GM10266 (cell line): ENCODE measurements at regions not wholly inside any gene's neighbourhood (a gene's known extent, or its start where the extent isn't known, plus 50 kb on each side); places are given as distances from the start of the nearest gene placed in this dataset.

Experiments used
- DNase-seq: peaks from one replicate; pipeline ENCODE4 v3.0.0; 2012; ENCODE audit errors: extremely low spot score
- TF ChIP-seq, protein P1 (sequence below): IDR thresholded peaks from 2 replicates; pipeline ENCODE4 v1.5.1; 2012; ENCODE audit warnings: mild to moderate bottlenecking, low read depth; ENCODE audit not compliant: control insufficient read depth, insufficient read depth; ENCODE audit errors: missing control alignments

- TF ChIP-seq, protein P1, sequence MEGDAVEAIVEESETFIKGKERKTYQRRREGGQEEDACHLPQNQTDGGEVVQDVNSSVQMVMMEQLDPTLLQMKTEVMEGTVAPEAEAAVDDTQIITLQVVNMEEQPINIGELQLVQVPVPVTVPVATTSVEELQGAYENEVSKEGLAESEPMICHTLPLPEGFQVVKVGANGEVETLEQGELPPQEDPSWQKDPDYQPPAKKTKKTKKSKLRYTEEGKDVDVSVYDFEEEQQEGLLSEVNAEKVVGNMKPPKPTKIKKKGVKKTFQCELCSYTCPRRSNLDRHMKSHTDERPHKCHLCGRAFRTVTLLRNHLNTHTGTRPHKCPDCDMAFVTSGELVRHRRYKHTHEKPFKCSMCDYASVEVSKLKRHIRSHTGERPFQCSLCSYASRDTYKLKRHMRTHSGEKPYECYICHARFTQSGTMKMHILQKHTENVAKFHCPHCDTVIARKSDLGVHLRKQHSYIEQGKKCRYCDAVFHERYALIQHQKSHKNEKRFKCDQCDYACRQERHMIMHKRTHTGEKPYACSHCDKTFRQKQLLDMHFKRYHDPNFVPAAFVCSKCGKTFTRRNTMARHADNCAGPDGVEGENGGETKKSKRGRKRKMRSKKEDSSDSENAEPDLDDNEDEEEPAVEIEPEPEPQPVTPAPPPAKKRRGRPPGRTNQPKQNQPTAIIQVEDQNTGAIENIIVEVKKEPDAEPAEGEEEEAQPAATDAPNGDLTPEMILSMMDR, result no peak
- DNase-seq, result no peak
These were observed 256.9 kb downstream of the GPATCH2 start for GRCh38 chr1:217373761-217374701.

GRCh38 chr1:217372049-217372970 is 258.6 kb downstream of the GPATCH2 start:
- DNase-seq, result no peak
- TF ChIP-seq, protein P1, result no peak

DNA sequence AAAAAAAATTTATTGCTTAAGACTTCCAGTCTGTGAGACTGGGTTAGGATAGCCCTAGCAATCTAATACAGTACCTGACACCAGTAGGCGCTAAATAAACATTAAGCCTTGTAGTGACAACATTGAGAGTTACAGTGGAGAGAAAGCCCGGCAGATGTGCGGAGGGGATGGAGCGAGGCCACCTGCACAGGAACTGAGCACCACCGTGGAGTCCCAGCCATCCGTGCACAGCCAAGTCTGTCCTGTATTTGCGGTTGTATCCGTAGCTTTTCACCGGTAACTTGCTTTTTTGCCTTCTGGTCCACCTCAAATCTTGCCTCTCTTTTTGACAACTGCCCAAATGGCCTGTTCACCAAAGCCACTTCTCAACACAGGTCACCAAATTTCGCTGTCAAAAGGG is 260.1 kb downstream of the GPATCH2 start:
- TF ChIP-seq, protein P1, result no peak
- DNase-seq, result no peak

GRCh38 chr1:217369996-217370551 is 260.8 kb downstream of the GPATCH2 start:
- DNase-seq, result no peak
- TF ChIP-seq, protein P1, result no peak

DNA sequence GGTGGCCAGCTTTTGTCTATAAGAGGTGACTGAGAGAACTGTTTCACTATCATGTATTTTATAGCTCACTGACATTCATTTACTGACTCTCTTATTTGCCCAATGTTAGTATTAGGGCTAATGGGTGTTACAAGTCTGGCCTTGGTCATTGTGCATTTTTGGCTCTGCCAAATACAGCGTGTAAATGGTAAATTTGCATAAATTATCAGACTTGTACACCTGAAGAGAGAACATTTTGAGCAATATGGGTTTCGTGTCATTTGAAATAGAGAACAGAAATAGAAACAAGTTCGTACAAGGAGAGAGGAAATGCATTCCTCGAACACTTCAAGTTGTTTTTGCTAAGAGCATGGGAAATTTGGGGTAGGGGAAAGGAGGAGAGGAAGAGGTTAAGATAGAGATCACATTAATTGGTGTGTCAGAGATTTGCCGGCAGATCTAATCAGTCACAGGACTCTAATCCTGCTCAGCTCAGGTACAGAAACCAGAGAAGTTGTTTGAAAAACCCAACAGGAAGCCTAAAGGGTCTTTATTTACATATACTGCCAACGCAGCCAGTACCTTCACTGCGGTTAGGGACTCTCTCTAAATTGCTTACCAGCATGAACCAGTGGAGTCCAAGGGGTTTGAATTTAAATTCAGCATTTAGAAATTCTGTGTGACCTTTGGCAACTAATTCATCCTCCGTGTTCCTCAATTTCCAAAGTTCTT is 261.5 kb downstream of the GPATCH2 start:
- no peak for DNase-seq
- TF ChIP-seq, protein P1, result no peak

GRCh38 chr1:217364220-217364619 is 266.7 kb downstream of the GPATCH2 start:
- DNase-seq, result no peak
- TF ChIP-seq, protein P1, result no peak
